IPS-18a (cell line): ENCODE measurements at regions not wholly inside any gene's neighbourhood (a gene's known extent, or its start where the extent isn't known, plus 50 kb on each side); places are given as distances from the start of the nearest gene placed in this dataset.

Experiments used
- H3K27ac ChIP-seq: one replicate; pipeline ENCODE4 v1.5.1; 2013; ENCODE audit warnings: low read length
- H3K27me3 ChIP-seq: one replicate; pipeline ENCODE4 v1.6.1; 2013; ENCODE audit warnings: mild to moderate bottlenecking, low read length; ENCODE audit not compliant: control insufficient read depth, insufficient read depth
- H3K36me3 ChIP-seq: one replicate; pipeline ENCODE4 v1.6.1; 2013; ENCODE audit warnings: low read depth, low read length; ENCODE audit not compliant: control insufficient read depth
- H3K4me1 ChIP-seq: one replicate; pipeline ENCODE4 v1.6.1; 2013; ENCODE audit warnings: low read depth, low read length; ENCODE audit not compliant: control insufficient read depth
- H3K4me3 ChIP-seq: one replicate; pipeline ENCODE4 v1.5.1; 2013; ENCODE audit warnings: low read length
- H3K9ac ChIP-seq: one replicate; pipeline ENCODE4 v1.6.1; 2013; ENCODE audit warnings: mild to moderate bottlenecking, low read length, moderate library complexity
- H3K9me3 ChIP-seq: one replicate; pipeline ENCODE4 v1.6.1; 2013; ENCODE audit warnings: low read depth, low read length; ENCODE audit not compliant: control insufficient read depth

DNA sequence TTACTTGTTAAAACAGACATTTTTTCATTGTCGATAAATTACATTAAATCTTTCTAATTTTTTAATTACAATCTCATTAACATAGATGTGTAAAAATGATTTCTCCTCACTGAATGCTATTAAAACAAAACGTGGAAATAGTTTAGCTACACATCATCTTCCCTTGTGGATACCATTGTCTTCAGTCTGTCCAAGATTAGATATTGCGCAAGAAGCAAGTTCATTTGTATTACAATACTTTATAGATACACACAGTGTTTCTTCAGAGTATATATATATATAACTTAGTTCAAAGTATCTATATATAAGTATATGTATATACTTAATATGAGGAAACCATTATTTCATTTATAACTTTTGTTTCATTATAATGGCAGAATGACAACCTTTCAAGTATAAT lies 883.3 kb upstream of the CNTN5 start:
- Histone ChIP-seq H3K9me3 (no peaks in the 10 kb centered on the region), H3K4me3 (no peak overlapping the region), H3K27me3 (no peaks in the 10 kb centered on the region), H3K27ac (no peak overlapping the region), H3K9ac (no peak overlapping the region), H3K36me3 (no peaks in the 10 kb centered on the region), H3K4me1 (no peaks in the 10 kb centered on the region)

GRCh38 chr11:98143661-98144060 lies 877.1 kb upstream of the CNTN5 start:
- H3K4me1 ChIP-seq, result no peaks in the 10 kb centered on the region
- no peak overlapping the region for H3K9ac ChIP-seq
- H3K27me3 ChIP-seq, result no peaks in the 10 kb centered on the region
- no peak overlapping the region for H3K27ac ChIP-seq
- H3K4me3 ChIP-seq, result no peak overlapping the region
- H3K36me3 ChIP-seq, result no peaks in the 10 kb centered on the region
- H3K9me3 ChIP-seq, result no peaks in the 10 kb centered on the region

- no peaks in the 10 kb centered on the region for H3K36me3 ChIP-seq
- no peak overlapping the region for H3K9ac ChIP-seq
- H3K4me3 ChIP-seq, result no peak overlapping the region
- H3K27me3 ChIP-seq, result no peaks in the 10 kb centered on the region
- peaks cover 4% of the 10 kb centered on the region for H3K9me3 ChIP-seq
- H3K27ac ChIP-seq, result no peak overlapping the region
- no peaks in the 10 kb centered on the region for H3K4me1 ChIP-seq
These were observed 867.0 kb upstream of the CNTN5 start for GRCh38 chr11:98153752-98154151.

DNA sequence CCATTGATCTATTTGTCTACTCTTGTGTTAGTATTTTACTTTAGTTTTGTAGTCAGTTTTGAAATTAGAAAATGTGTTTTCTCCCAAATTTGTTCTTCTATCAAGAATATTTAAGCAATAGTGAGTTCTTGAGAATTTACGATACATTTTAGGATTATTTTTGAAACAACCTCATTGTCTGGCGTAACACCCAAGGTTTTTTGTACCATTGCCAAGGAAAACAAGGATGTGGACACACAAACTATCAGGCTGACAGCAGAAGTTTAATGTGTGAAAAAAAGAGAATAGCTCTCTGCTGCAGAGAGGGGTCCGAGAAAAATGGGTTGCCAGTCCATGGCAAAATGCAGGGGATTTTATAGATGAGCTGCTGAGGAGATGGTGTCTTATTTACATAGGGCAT lies 865.1 kb upstream of the CNTN5 start:
- no peaks in the 10 kb centered on the region for H3K27me3 ChIP-seq
- no peak overlapping the region for H3K4me3 ChIP-seq
- no peaks in the 10 kb centered on the region for H3K36me3 ChIP-seq
- no peak overlapping the region for H3K9ac ChIP-seq
- peaks cover 4% of the 10 kb centered on the region for H3K9me3 ChIP-seq
- H3K4me1 ChIP-seq, result no peaks in the 10 kb centered on the region
- no peak overlapping the region for H3K27ac ChIP-seq

DNA sequence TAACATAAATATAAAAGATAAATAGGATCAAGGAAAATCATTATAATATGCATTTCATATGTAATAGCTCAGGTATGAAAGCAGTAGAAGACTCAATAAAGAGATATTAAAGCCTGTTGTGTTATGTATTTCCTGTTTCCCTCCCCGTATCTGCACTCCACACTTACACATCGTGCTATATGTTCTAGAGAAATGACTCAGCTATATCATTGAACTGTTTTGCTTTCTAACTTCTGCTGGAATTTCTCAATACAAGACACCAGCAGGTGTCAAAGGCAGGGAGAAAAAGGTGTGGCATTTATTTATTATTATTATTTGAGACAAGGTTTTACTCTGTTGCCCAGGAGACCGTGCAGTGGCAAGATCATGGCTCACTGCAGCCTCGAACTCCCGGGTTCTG lies 842.8 kb upstream of the CNTN5 start:
- Histone ChIP-seq H3K36me3 (no peaks in the 10 kb centered on the region), H3K9ac (no peak overlapping the region), H3K9me3 (no peaks in the 10 kb centered on the region), H3K4me1 (no peaks in the 10 kb centered on the region), H3K27me3 (no peaks in the 10 kb centered on the region), H3K27ac (no peak overlapping the region), H3K4me3 (no peak overlapping the region)

GRCh38 chr11:98180511-98180910 lies 840.2 kb upstream of the CNTN5 start:
- Histone ChIP-seq H3K9me3 (peaks cover 4% of the 10 kb centered on the region), H3K36me3 (no peaks in the 10 kb centered on the region), H3K4me1 (no peaks in the 10 kb centered on the region), H3K27ac (no peak overlapping the region), H3K4me3 (no peak overlapping the region), H3K9ac (no peak overlapping the region), H3K27me3 (no peaks in the 10 kb centered on the region)

- H3K4me3 ChIP-seq, result no peak overlapping the region
- H3K36me3 ChIP-seq, result no peaks in the 10 kb centered on the region
- no peaks in the 10 kb centered on the region for H3K27me3 ChIP-seq
- peaks cover 5% of the 10 kb centered on the region for H3K9me3 ChIP-seq
- H3K27ac ChIP-seq, result no peak overlapping the region
- H3K9ac ChIP-seq, result no peak overlapping the region
- no peaks in the 10 kb centered on the region for H3K4me1 ChIP-seq
These were observed 839.8 kb upstream of the CNTN5 start for GRCh38 chr11:98180921-98181320.

DNA sequence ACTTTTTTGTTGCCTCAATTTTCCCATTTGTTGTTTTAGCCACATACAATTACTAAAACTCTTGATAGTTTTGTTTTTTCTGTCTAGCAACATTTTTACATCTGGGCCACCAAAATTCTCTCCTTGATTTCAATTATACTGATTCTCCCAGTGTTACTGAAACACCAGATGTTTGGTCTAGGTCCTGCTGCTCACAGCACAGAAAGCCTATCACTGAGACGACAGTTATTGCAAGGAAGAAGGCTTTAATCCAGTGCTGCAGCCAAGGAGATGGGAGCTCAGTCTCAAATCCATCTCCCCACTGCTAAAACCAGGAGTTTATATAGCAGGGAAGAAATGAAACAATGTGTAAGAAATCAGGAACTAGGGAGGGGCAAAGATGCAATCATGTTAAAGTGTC lies 837.7 kb upstream of the CNTN5 start:
- no peak overlapping the region for H3K4me3 ChIP-seq
- no peak overlapping the region for H3K9ac ChIP-seq
- H3K4me1 ChIP-seq, result no peaks in the 10 kb centered on the region
- H3K9me3 ChIP-seq, result peaks cover 5% of the 10 kb centered on the region
- no peaks in the 10 kb centered on the region for H3K27me3 ChIP-seq
- H3K27ac ChIP-seq, result no peak overlapping the region
- H3K36me3 ChIP-seq, result no peaks in the 10 kb centered on the region

GRCh38 chr11:98185245-98185644 lies 835.5 kb upstream of the CNTN5 start:
- Histone ChIP-seq H3K4me1 (no peaks in the 10 kb centered on the region), H3K4me3 (no peak overlapping the region), H3K9ac (no peak overlapping the region), H3K27me3 (no peaks in the 10 kb centered on the region), H3K27ac (no peak overlapping the region), H3K36me3 (no peaks in the 10 kb centered on the region), H3K9me3 (peaks cover 5% of the 10 kb centered on the region)

DNA sequence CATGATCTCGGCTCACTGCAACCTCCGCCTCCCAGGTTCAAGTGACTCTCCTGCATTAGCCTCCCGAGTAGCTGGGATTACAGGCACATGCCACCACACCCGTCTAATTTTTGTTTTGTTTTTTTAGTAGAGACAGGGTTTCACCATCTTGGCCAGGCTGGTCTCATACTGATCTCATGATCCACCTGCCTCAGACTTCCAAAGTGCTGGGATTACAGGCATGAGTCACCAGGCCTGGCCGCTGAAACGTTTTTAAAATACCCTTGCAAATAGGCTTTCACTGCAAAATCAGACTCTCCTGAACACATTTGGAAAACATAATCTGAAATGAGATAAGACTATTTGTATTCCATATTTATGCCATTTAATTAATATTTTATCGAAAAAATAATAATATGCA lies 826.1 kb upstream of the CNTN5 start:
- H3K27ac ChIP-seq, result no peak overlapping the region
- H3K9me3 ChIP-seq, result no peaks in the 10 kb centered on the region
- no peak overlapping the region for H3K9ac ChIP-seq
- no peaks in the 10 kb centered on the region for H3K36me3 ChIP-seq
- no peaks in the 10 kb centered on the region for H3K27me3 ChIP-seq
- H3K4me1 ChIP-seq, result no peaks in the 10 kb centered on the region
- H3K4me3 ChIP-seq, result no peak overlapping the region

GRCh38 chr11:98195300-98195699 lies 825.4 kb upstream of the CNTN5 start:
- Histone ChIP-seq H3K27ac (no peak overlapping the region), H3K4me1 (no peaks in the 10 kb centered on the region), H3K9me3 (no peaks in the 10 kb centered on the region), H3K9ac (no peak overlapping the region), H3K27me3 (no peaks in the 10 kb centered on the region), H3K4me3 (no peak overlapping the region), H3K36me3 (no peaks in the 10 kb centered on the region)

DNA sequence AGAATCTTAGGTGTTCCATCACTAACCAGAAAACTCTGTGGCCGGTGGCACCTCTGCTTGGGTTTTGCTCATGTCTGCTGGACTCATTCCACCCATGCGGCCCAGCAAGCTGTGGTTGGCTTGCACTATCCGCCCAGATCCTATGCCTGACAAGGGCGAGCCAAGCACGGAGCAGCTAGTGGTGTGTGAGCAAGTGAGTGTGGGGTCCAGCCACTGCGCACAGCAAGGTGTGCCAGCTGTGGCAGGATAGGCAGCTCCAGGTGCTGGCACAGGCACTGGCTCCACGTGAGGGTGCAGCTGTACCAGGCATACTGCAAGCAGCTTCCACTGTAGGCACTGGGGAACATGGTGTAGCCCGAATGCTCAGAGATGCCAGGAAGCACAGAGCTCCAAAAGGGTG lies 813.7 kb upstream of the CNTN5 start:
- Histone ChIP-seq H3K27me3 (no peaks in the 10 kb centered on the region), H3K27ac (no peak overlapping the region), H3K9ac (no peak overlapping the region), H3K4me3 (no peak overlapping the region), H3K4me1 (no peaks in the 10 kb centered on the region), H3K36me3 (no peaks in the 10 kb centered on the region), H3K9me3 (no peaks in the 10 kb centered on the region)
